PC-3 (cell line): ENCODE measurements at regions not wholly inside any gene's neighbourhood (a gene's known extent, or its start where the extent isn't known, plus 50 kb on each side); places are given as distances from the start of the nearest gene placed in this dataset.

ENCODE experiments used
- ATAC-seq: fragments of 200-7000 bp; cut with Tn5 transposase; 2 replicates; pipeline ENCODE4 v1.9.1; 2020; ENCODE audit warnings: mild to moderate bottlenecking, moderate library complexity
- BruUV-seq: library from RNA; stranded (reverse); fragments of 400-500 nt; replicated peaks from 2 replicates; lab custom pipeline; 2021; lab: Mats Ljungman, UMichigan
- CTCF ChIA-PET: fragments of 300-600 bp; sonication (Branson Sonifier 250); formaldehyde crosslinking; loops from one replicate; lab custom pipeline; 2022; ENCODE audit warnings: antibody characterized with exemption; lab: Charles Lee
- POLR2A ChIA-PET: fragments of 300-600 bp; sonication (Branson Sonifier 250); formaldehyde crosslinking; loops from one replicate; lab custom pipeline; 2022; ENCODE audit warnings: antibody characterized with exemption; ENCODE audit not compliant: unreplicated experiment; lab: Charles Lee
- DNase-seq: peaks from one replicate; pipeline ENCODE4 v3.0.0-alpha.2; 2015
- H2AFZ ChIP-seq: fragments of 300-600 bp; sonication (generic); 2 replicates; pipeline ENCODE4 v1.6.0; 2016; ENCODE audit warnings: antibody characterized with exemption, low read length
- H3F3A ChIP-seq: fragments of 300-600 bp; sonication (generic); one replicate; pipeline ENCODE4 v1.6.0; 2017; ENCODE audit warnings: antibody characterized with exemption, low read length, control low read depth, mild to moderate bottlenecking; ENCODE audit not compliant: unreplicated experiment
- H3K27ac ChIP-seq: fragments of 300-600 bp; sonication (generic); 2 replicates; pipeline ENCODE4 v1.5.1; 2016; ENCODE audit warnings: mild to moderate bottlenecking, low read length
- H3K27me3 ChIP-seq: fragments of 300-600 bp; sonication (generic); 2 replicates; pipeline ENCODE4 v1.6.1; 2016; ENCODE audit warnings: low read length, mixed read lengths
- H3K36me3 ChIP-seq: fragments of 300-600 bp; sonication (generic); 2 replicates; pipeline ENCODE4 v1.6.1; 2016; ENCODE audit warnings: low read depth, mixed run types, low read length, mixed read lengths
- H3K4me1 ChIP-seq: fragments of 300-600 bp; sonication (generic); 2 replicates; pipeline ENCODE4 v1.5.1; 2016; ENCODE audit warnings: low read length; ENCODE audit not compliant: insufficient read depth
- H3K4me2 ChIP-seq: fragments of 300-600 bp; sonication (generic); 2 replicates; pipeline ENCODE4 v1.6.0; 2016; ENCODE audit warnings: low read length
- H3K4me3 ChIP-seq: fragments of 300-600 bp; sonication (generic); 2 replicates; pipeline ENCODE4 v1.5.1; 2016; ENCODE audit warnings: mild to moderate bottlenecking, low read length, mixed read lengths
- H3K79me2 ChIP-seq: fragments of 300-600 bp; sonication (generic); 2 replicates; pipeline ENCODE4 v1.6.1; 2017; ENCODE audit warnings: low read length, mixed read lengths
- H3K9ac ChIP-seq: fragments of 300-600 bp; sonication (generic); 2 replicates; pipeline ENCODE4 v1.6.0; 2016; ENCODE audit warnings: mild to moderate bottlenecking, low read length
- H3K9me2 ChIP-seq: fragments of 300-600 bp; sonication (generic); replicated peaks from 2 replicates; pipeline ENCODE4 v1.6.1; 2016; ENCODE audit warnings: mixed run types, low read length, mixed read lengths
- H3K9me3 ChIP-seq: fragments of 300-600 bp; sonication (generic); 2 replicates; pipeline ENCODE4 v1.6.1; 2016; ENCODE audit warnings: low read length, mixed read lengths
- H4K20me1 ChIP-seq: fragments of 300-600 bp; sonication (generic); 2 replicates; pipeline ENCODE4 v1.6.1; 2016; ENCODE audit warnings: low read length, mixed read lengths
- EZH2 ChIP-seq: fragments of 300-600 bp; sonication (generic); IDR thresholded peaks from one replicate; pipeline ENCODE4 v1.6.1; 2017; ENCODE audit warnings: antibody characterized with exemption, mild to moderate bottlenecking, low read length; ENCODE audit not compliant: unreplicated experiment
- EZH2phosphoT487 ChIP-seq: fragments of 300-600 bp; sonication (generic); IDR thresholded peaks from 2 replicates; pipeline ENCODE4 v1.6.1; 2018; ENCODE audit warnings: mild to moderate bottlenecking, antibody characterized with exemption, low read length, borderline replicate concordance
- intact Hi-C: fragments of 100-400 bp; cut with micrococcal nuclease; formaldehyde crosslinking; loops from 2 replicates; pipeline ENCODE4 v1.9.0; 2023
- TF ChIP-seq, protein P1 (sequence below): fragments of 300-600 bp; sonication (generic); conservative IDR thresholded peaks from 2 replicates; pipeline ENCODE4 v1.5.1; 2017; ENCODE audit warnings: antibody characterized with exemption, low read depth, mild to moderate bottlenecking, low read length

DNA sequence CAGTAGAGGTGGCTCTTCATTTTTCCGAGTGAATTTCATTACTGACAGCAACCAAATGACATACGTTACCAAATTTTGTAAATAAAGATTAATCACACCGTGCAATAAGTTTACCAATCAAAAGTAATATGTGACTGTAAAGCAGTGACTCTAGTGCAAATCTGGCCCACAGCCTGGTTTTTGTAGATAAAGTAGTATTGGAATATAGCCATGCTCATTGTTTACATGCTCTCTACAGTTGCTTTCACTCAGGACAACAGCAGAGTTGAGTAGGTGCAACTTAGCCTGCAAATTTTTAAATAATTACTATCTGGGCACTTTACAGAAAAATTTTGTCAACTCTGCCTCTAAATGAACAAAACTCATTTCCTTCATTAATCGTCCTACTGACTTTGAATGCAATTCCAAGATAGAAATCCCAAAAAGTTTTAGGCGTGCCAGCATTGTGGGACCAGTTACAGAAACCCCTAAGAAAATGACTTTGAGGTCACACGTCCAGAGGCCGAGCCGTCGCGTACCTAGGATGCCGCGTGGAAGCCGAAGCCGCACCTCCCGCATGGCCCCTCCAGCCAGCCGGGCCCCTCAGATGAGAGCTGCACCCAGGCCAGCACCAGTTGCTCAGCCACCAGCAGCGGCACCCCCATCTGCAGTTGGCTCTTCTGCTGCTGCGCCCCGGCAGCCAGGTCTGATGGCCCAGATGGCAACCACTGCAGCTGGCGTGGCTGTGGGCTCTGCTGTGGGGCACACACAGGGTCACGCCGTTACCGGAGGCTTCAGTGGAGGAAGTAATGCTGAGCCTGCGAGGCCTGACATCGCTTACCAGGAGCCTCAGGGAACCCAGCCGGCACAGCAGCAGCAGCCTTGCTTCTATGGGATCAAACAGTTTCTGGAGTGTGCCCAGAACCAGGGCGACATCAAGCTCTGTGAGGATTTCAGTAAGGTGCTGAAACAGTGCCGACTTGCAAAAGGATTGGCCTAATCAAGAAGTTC, 180.7 kb upstream of the TLE4 start:
- CTCF ChIA-PET = no interaction called here
- TF ChIP-seq EZH2 = no peak
- TF ChIP-seq EZH2phosphoT487 = no peak
- TF ChIP-seq, protein P1, sequence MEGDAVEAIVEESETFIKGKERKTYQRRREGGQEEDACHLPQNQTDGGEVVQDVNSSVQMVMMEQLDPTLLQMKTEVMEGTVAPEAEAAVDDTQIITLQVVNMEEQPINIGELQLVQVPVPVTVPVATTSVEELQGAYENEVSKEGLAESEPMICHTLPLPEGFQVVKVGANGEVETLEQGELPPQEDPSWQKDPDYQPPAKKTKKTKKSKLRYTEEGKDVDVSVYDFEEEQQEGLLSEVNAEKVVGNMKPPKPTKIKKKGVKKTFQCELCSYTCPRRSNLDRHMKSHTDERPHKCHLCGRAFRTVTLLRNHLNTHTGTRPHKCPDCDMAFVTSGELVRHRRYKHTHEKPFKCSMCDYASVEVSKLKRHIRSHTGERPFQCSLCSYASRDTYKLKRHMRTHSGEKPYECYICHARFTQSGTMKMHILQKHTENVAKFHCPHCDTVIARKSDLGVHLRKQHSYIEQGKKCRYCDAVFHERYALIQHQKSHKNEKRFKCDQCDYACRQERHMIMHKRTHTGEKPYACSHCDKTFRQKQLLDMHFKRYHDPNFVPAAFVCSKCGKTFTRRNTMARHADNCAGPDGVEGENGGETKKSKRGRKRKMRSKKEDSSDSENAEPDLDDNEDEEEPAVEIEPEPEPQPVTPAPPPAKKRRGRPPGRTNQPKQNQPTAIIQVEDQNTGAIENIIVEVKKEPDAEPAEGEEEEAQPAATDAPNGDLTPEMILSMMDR = no peak

DNA sequence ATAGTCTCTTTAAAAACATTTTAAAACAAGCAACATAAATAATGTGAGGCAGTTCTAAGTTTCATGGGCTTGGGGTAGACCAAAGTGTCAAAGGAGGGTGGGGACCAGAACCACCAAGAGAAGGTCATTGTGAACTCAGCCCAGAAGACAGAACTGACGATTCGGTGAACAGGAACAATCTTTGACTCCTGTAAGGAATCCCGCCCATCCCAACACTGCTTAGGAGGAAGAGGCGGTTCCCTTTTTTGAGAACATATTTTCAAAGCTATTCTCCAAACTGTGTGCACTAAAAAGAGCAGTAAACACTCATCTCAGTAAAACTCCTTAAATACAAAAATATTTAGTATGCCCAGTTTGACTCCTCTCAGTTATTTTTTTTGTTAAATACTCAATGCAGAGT, 176.5 kb upstream of the TLE4 start:
- no peaks in the 10 kb centered on the region for H3K4me1 ChIP-seq
- no peak overlapping the region for H3K4me2 ChIP-seq
- no peak overlapping the region for H3K27ac ChIP-seq
- ATAC-seq = no peak
- H3K27me3 ChIP-seq = no peaks in the 10 kb centered on the region
- H3K36me3 ChIP-seq = no peaks in the 10 kb centered on the region
- no peaks in the 10 kb centered on the region for H3K9me2 ChIP-seq
- CTCF ChIA-PET = no interaction called here
- H2AFZ ChIP-seq = no peak overlapping the region
- H3K9ac ChIP-seq = no peak overlapping the region
- POLR2A ChIA-PET = no interaction called here
- no TSS peak for BruUV-seq
- no peaks in the 10 kb centered on the region for H3K9me3 ChIP-seq
- intact Hi-C loops = no loop called here
- no peak overlapping the region for H3K4me3 ChIP-seq
- no peak for DNase-seq
- no peaks in the 10 kb centered on the region for H4K20me1 ChIP-seq
- no peaks in the 10 kb centered on the region for H3K79me2 ChIP-seq
- TF ChIP-seq, protein P1 = no peak
- TF ChIP-seq EZH2 (no peak), EZH2phosphoT487 (no peak)
- H3F3A ChIP-seq = no peaks in the 10 kb centered on the region

More for the DNA sequence above, 180.7 kb upstream of the TLE4 start:
- ATAC-seq (no peak), DNase-seq (no peak)
- H3K9me3 ChIP-seq = no peaks in the 10 kb centered on the region
- H3K36me3 ChIP-seq = no peaks in the 10 kb centered on the region
- no peaks in the 10 kb centered on the region for H3K9me2 ChIP-seq
- H3K9ac ChIP-seq = no peak overlapping the region
- no peak overlapping the region for H2AFZ ChIP-seq
- no peaks in the 10 kb centered on the region for H3K27me3 ChIP-seq
- POLR2A ChIA-PET = no interaction called here
- H3F3A ChIP-seq = no peaks in the 10 kb centered on the region
- no peak overlapping the region for H3K4me3 ChIP-seq
- no peak overlapping the region for H3K27ac ChIP-seq
- H3K79me2 ChIP-seq = no peaks in the 10 kb centered on the region
- H3K4me2 ChIP-seq = no peak overlapping the region
- intact Hi-C loops = no loop called here
- no peaks in the 10 kb centered on the region for H3K4me1 ChIP-seq
- no TSS peak for BruUV-seq
- H4K20me1 ChIP-seq = no peaks in the 10 kb centered on the region

DNA sequence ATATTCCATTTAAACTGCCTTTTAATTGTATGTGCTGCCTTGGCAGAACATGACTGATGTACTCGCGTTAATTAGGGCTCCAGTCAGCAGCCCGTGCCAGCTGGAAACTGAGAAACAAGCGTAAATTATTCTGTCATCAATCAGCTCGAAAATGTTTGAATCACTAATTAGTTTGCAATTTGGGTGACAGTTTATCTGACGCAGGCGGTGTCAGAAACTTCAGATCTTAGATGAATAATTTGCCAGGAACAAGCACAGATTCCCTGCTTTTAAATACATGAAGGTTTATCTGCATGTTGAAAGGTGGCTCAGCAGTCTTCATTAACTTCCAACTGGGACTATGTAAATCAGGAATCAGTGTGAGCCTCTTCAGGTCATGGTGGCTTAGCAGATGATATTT, 176.0 kb upstream of the TLE4 start:
- Histone ChIP-seq H3K9me3 (no peaks in the 10 kb centered on the region), H4K20me1 (no peaks in the 10 kb centered on the region), H3K36me3 (no peaks in the 10 kb centered on the region), H2AFZ (no peak overlapping the region), H3K27me3 (no peaks in the 10 kb centered on the region), H3K27ac (no peak overlapping the region), H3K4me1 (no peaks in the 10 kb centered on the region), H3K4me2 (no peak overlapping the region), H3K79me2 (no peaks in the 10 kb centered on the region), H3K9ac (no peak overlapping the region), H3K9me2 (no peaks in the 10 kb centered on the region), H3F3A (no peaks in the 10 kb centered on the region), H3K4me3 (no peak overlapping the region)
- ChIA-PET POLR2A (no interaction called here), CTCF (no interaction called here)
- DNase-seq (no peak), ATAC-seq (no peak)
- no TSS peak for BruUV-seq
- TF ChIP-seq, protein P1 = no peak
- no peak for TF ChIP-seq EZH2phosphoT487
- TF ChIP-seq EZH2 = no peak
- intact Hi-C loops = no loop called here
